OCI-LY7 (cell line): ENCODE measurements at regions not wholly inside any gene's neighbourhood (a gene's known extent, or its start where the extent isn't known, plus 50 kb on each side); places are given as distances from the start of the nearest gene placed in this dataset.

Experiments used
- BruUV-seq: library from RNA; stranded (reverse); fragments of 400-500 nt; replicated peaks from 2 replicates; lab custom pipeline; 2021; lab: Mats Ljungman, UMichigan
- CTCF ChIA-PET: fragments of 300-600 bp; sonication (Branson Sonifier 250); formaldehyde crosslinking; loops from one replicate; lab custom pipeline; 2022; ENCODE audit warnings: antibody characterized with exemption; ENCODE audit not compliant: unreplicated experiment; lab: Charles Lee
- POLR2A ChIA-PET: fragments of 300-600 bp; sonication (Branson Sonifier 250); formaldehyde crosslinking; loops from one replicate; lab custom pipeline; 2022; ENCODE audit warnings: antibody characterized with exemption; lab: Charles Lee
- DNase-seq: peaks from one replicate; pipeline ENCODE4 v3.0.0-alpha.2; 2015; ENCODE audit warnings: low spot score
- H2AFZ ChIP-seq: fragments of 200-600 bp; sonication (generic), shearing (Covaris generic); 2 replicates; pipeline ENCODE4 v1.6.1; 2014; ENCODE audit warnings: mild to moderate bottlenecking, antibody characterized with exemption, low read length, moderate library complexity
- H3K27ac ChIP-seq: fragments of 200-600 bp; sonication (generic); 2 replicates; pipeline ENCODE4 v1.5.1; 2014; ENCODE audit warnings: mixed run types, low read depth, mild to moderate bottlenecking, moderate library complexity, low read length, inconsistent platforms; ENCODE audit not compliant: poor library complexity, severe bottlenecking
- H3K36me3 ChIP-seq: fragments of 200-600 bp; sonication (generic); 2 replicates; pipeline ENCODE4 v1.6.1; 2014; ENCODE audit warnings: mild to moderate bottlenecking, antibody characterized with exemption, low read length, moderate library complexity, mixed read lengths; ENCODE audit not compliant: insufficient read depth
- H3K4me1 ChIP-seq: fragments of 200-600 bp; sonication (generic); 2 replicates; pipeline ENCODE4 v1.5.1; 2014; ENCODE audit warnings: mild to moderate bottlenecking, low read length; ENCODE audit not compliant: insufficient read depth, poor library complexity, severe bottlenecking
- H3K4me2 ChIP-seq: fragments of 200-600 bp; sonication (generic); 2 replicates; pipeline ENCODE4 v1.6.1; 2014; ENCODE audit warnings: mild to moderate bottlenecking, low read length
- H3K4me3 ChIP-seq: fragments of 200-600 bp; sonication (generic); 2 replicates; pipeline ENCODE4 v1.5.1; 2014; ENCODE audit warnings: mild to moderate bottlenecking, low read depth, low read length; ENCODE audit not compliant: poor library complexity, severe bottlenecking
- H3K79me2 ChIP-seq: fragments of 200-600 bp; sonication (generic); 2 replicates; pipeline ENCODE4 v1.6.1; 2016; ENCODE audit warnings: low read depth, mild to moderate bottlenecking, low read length, moderate library complexity, mixed read lengths; ENCODE audit not compliant: insufficient read depth
- H3K9me2 ChIP-seq: fragments of 200-600 bp; sonication (generic); 2 replicates; pipeline ENCODE4 v1.6.1; 2016; ENCODE audit warnings: mild to moderate bottlenecking, low read length, mixed read lengths; ENCODE audit not compliant: insufficient read depth
- H3K9me3 ChIP-seq: fragments of 200-600 bp; sonication (generic); 2 replicates; pipeline ENCODE4 v1.6.1; 2014; ENCODE audit warnings: mild to moderate bottlenecking, mixed run types, low read length, mixed read lengths
- H4K20me1 ChIP-seq: fragments of 200-600 bp; sonication (generic); 2 replicates; pipeline ENCODE4 v1.6.1; 2014; ENCODE audit warnings: mild to moderate bottlenecking, antibody characterized with exemption, low read length, moderate library complexity, mixed read lengths; ENCODE audit not compliant: insufficient read depth
- EZH2phosphoT487 ChIP-seq: fragments of 200-600 bp; sonication (generic); IDR thresholded peaks from 2 replicates; pipeline ENCODE4 v1.6.1; 2018; ENCODE audit warnings: low read depth, borderline replicate concordance, mild to moderate bottlenecking, mixed run types, antibody characterized with exemption, low read length, moderate library complexity, mixed read lengths
- intact Hi-C: fragments of 100-400 bp; cut with micrococcal nuclease; formaldehyde crosslinking; loops from one replicate; pipeline ENCODE4 v1.10.0; 2022; ENCODE audit not compliant: unreplicated experiment
- TF ChIP-seq, protein P1 (sequence below): fragments of 200-600 bp; sonication (generic); conservative IDR thresholded peaks from 2 replicates; pipeline ENCODE4 v1.5.1; 2014; ENCODE audit warnings: mild to moderate bottlenecking, antibody characterized with exemption, low read length, moderate library complexity, mixed read lengths

DNA sequence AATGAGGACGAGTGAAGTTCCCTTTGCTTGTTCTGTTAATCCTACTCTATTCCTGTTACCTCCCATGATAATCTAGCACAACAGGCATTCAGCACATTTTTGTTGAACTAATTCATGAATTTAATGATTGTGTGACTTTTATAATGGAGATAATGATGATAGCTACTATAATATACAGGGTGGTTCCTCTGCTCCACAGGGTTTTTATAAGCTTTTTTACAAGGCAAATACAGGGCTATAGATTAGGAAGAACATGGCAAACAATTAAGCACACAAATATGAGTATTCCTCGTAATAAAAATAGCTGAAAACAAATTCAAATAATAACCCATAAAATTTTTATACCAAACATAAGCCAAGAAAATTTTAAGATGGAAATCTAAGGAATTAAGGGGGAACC lies 145.6 kb upstream of the TMTC1 start:
- Histone ChIP-seq H3K79me2 (no peaks in the 10 kb centered on the region), H3K27ac (no peak overlapping the region), H3K4me2 (no peak overlapping the region), H4K20me1 (no peaks in the 10 kb centered on the region), H3K4me3 (no peak overlapping the region), H3K9me2 (no peaks in the 10 kb centered on the region), H2AFZ (no peak overlapping the region), H3K4me1 (no peaks in the 10 kb centered on the region), H3K9me3 (no peaks in the 10 kb centered on the region), H3K36me3 (no peaks in the 10 kb centered on the region)
- BruUV-seq, result no TSS peak
- intact Hi-C loops, result no loop called here
- TF ChIP-seq, protein P1, sequence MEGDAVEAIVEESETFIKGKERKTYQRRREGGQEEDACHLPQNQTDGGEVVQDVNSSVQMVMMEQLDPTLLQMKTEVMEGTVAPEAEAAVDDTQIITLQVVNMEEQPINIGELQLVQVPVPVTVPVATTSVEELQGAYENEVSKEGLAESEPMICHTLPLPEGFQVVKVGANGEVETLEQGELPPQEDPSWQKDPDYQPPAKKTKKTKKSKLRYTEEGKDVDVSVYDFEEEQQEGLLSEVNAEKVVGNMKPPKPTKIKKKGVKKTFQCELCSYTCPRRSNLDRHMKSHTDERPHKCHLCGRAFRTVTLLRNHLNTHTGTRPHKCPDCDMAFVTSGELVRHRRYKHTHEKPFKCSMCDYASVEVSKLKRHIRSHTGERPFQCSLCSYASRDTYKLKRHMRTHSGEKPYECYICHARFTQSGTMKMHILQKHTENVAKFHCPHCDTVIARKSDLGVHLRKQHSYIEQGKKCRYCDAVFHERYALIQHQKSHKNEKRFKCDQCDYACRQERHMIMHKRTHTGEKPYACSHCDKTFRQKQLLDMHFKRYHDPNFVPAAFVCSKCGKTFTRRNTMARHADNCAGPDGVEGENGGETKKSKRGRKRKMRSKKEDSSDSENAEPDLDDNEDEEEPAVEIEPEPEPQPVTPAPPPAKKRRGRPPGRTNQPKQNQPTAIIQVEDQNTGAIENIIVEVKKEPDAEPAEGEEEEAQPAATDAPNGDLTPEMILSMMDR, result no peak
- TF ChIP-seq EZH2phosphoT487, result no peak
- ChIA-PET CTCF (no interaction called here), POLR2A (no interaction called here)
- no peak for DNase-seq

DNA sequence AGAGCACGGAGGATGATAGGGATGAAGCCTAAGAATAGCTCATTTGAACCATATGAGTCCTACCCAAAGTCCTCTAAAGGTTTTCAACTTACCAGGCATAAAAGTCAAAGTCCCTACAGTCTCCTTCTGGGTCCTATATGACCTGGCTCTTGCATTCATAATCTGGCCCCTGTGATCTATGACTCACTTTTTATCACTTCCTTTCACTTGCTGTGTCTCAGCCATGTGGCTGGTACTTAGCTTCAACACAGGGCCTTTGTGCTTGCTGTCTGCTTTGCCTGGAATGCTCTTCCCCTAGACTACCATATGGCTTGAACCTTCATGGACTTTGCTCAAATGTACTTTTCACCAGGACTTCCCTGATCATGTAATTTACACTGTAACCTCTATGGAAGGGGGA lies 137.6 kb upstream of the TMTC1 start:
- Histone ChIP-seq H4K20me1 (no peaks in the 10 kb centered on the region), H3K79me2 (no peaks in the 10 kb centered on the region), H3K4me1 (no peaks in the 10 kb centered on the region), H3K9me3 (no peaks in the 10 kb centered on the region), H3K27ac (no peak overlapping the region), H3K9me2 (peaks cover 3% of the 10 kb centered on the region; the same call in 1 of the 2 replicates), H3K4me2 (no peak overlapping the region), H3K36me3 (no peaks in the 10 kb centered on the region), H2AFZ (no peak overlapping the region), H3K4me3 (no peak overlapping the region)
- intact Hi-C loops, result no loop called here
- TF ChIP-seq, protein P1, result no peak
- TF ChIP-seq EZH2phosphoT487, result no peak
- no TSS peak for BruUV-seq
- CTCF ChIA-PET, result no interaction called here
- POLR2A ChIA-PET, result interaction anchor here (0.6 kb wide), 1 partner anchor 928 kb away, joined by 3 read pairs; no protein-coding TSS in a partner anchor
- no peak for DNase-seq

DNA sequence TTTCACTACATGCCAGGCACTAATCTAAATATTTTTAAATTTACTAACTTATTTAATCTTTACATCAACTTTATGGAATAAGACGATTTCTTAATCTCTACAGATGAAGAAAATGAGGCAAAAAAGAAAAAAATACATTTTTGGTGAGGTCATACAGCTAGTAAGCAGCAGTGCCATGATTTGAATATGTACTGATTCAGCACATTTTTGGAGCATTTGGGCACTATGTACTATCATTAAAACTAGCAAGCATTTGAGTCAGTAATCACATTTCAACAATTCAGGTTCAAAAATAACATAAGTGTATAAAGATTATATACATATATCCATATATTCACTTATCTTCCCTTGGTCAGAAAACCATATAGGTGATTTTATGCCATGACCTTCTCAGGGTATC lies 124.4 kb upstream of the TMTC1 start:
- H3K27ac ChIP-seq, result no peak overlapping the region
- H3K9me3 ChIP-seq, result no peaks in the 10 kb centered on the region
- BruUV-seq, result no TSS peak
- no peaks in the 10 kb centered on the region for H3K79me2 ChIP-seq
- no peak for DNase-seq
- H3K9me2 ChIP-seq, result no peaks in the 10 kb centered on the region
- no peak overlapping the region for H3K4me3 ChIP-seq
- ChIA-PET CTCF (no interaction called here), POLR2A (no interaction called here)
- H4K20me1 ChIP-seq, result no peaks in the 10 kb centered on the region
- H2AFZ ChIP-seq, result no peak overlapping the region
- no peak overlapping the region for H3K4me2 ChIP-seq
- TF ChIP-seq, protein P1, result no peak
- no peak for TF ChIP-seq EZH2phosphoT487
- H3K36me3 ChIP-seq, result no peaks in the 10 kb centered on the region
- intact Hi-C loops, result no loop called here
- H3K4me1 ChIP-seq, result no peaks in the 10 kb centered on the region
